ENCODE measurements at regions not wholly inside any gene's neighbourhood (a gene's known extent, or its start where the extent isn't known, plus 50 kb on each side); places are given as distances from the start of the nearest gene placed in this dataset.

- POLR2A ChIA-PET = no interaction called here
- CTCF ChIA-PET = no interaction called here
- no peak for DNase-seq (ENCODE audit: extremely low spot score)
- TF ChIP-seq SUZ12 (IDR thresholded peaks at IDR 0.05) = no peak
- no peak for TF ChIP-seq LEF1 (IDR thresholded peaks at IDR 0.05; ENCODE audit: borderline replicate concordance)
- TF ChIP-seq L3MBTL2 (conservative IDR thresholded peaks at IDR 0.05) = no peak
- TF ChIP-seq CTBP1 (IDR thresholded peaks at IDR 0.05; ENCODE audit: borderline replicate concordance) = no peak
- TF ChIP-seq FOXM1 (IDR thresholded peaks at IDR 0.05; ENCODE audit: borderline replicate concordance) = no peak
- no peak for TF ChIP-seq FOXA1 (IDR thresholded peaks at IDR 0.05)
- TF ChIP-seq SP1 (IDR thresholded peaks at IDR 0.05) = no peak
- TF ChIP-seq ZNF384 (IDR thresholded peaks at IDR 0.05) = no peak
- TF ChIP-seq NFRKB (IDR thresholded peaks at IDR 0.05) = no peak
- TF ChIP-seq HDGF (IDR thresholded peaks at IDR 0.05; ENCODE audit: borderline replicate concordance) = no peak
- no peak for TF ChIP-seq PKNOX1 (IDR thresholded peaks at IDR 0.05)
- no peak for TF ChIP-seq ARNT (IDR thresholded peaks at IDR 0.05)
- TF ChIP-seq BHLHE40 (IDR thresholded peaks at IDR 0.05; ENCODE audit: borderline replicate concordance) = no peak
- TF ChIP-seq TARDBP (IDR thresholded peaks at IDR 0.05) = no peak
- TF ChIP-seq FOXK2 (IDR thresholded peaks at IDR 0.05) = no peak
Observed at GRCh38 chr9:21677834-21678233, 124.6 kb upstream of the MTAP start.

- TF ChIP-seq FOXA1 (IDR thresholded peaks at IDR 0.05) (no peak), ELF4 (IDR thresholded peaks at IDR 0.05) (no peak), TARDBP (IDR thresholded peaks at IDR 0.05) (no peak), BHLHE40 (IDR thresholded peaks at IDR 0.05; ENCODE audit: borderline replicate concordance) (no peak), FOXK2 (IDR thresholded peaks at IDR 0.05) (no peak), FOXM1 (IDR thresholded peaks at IDR 0.05; ENCODE audit: borderline replicate concordance) (no peak), LEF1 (IDR thresholded peaks at IDR 0.05; ENCODE audit: borderline replicate concordance) (no peak), L3MBTL2 (conservative IDR thresholded peaks at IDR 0.05) (no peak), PKNOX1 (IDR thresholded peaks at IDR 0.05) (no peak), ZNF384 (IDR thresholded peaks at IDR 0.05) (no peak), SP1 (IDR thresholded peaks at IDR 0.05) (no peak)
- POLR2A ChIA-PET = no interaction called here
Observed at GRCh38 chr9:21679432-21679831, 123.0 kb upstream of the MTAP start.

DNA sequence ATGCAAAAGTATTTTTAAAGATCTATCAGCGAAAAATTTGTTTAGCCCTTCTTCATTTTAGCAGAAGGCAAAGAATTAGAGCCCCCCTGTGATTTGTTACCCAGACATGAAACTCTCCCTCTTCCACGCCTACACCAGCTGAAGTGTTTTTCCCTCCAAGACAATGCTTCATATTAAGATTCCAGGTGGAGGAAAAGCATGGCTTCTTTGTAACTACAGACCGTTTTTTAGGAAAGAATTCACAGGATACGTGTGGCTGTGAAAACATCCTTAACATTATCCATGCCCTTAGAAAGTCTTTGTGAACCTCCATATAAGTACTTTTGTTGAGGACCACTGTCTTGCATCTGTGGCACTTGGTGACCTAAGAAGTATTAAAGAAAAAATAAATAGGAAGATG lies 121.8 kb upstream of the MTAP start:
- CTCF ChIA-PET = no interaction called here
- DNase-seq (ENCODE audit: extremely low spot score) = no peak
- TF ChIP-seq CTBP1 (IDR thresholded peaks at IDR 0.05; ENCODE audit: borderline replicate concordance) = no peak
- TF ChIP-seq FOXA1 (IDR thresholded peaks at IDR 0.05) = no peak
- no peak for TF ChIP-seq ELF4 (IDR thresholded peaks at IDR 0.05)
- TF ChIP-seq NFRKB (IDR thresholded peaks at IDR 0.05) = no peak
- TF ChIP-seq FOXM1 (IDR thresholded peaks at IDR 0.05; ENCODE audit: borderline replicate concordance) = no peak
- TF ChIP-seq SP1 (IDR thresholded peaks at IDR 0.05) = no peak
- no peak for TF ChIP-seq TARDBP (IDR thresholded peaks at IDR 0.05)
- TF ChIP-seq PKNOX1 (IDR thresholded peaks at IDR 0.05) = no peak
- TF ChIP-seq ARNT (IDR thresholded peaks at IDR 0.05) = no peak
- TF ChIP-seq BHLHE40 (IDR thresholded peaks at IDR 0.05; ENCODE audit: borderline replicate concordance) = no peak
- no peak for TF ChIP-seq FOXK2 (IDR thresholded peaks at IDR 0.05)
- no peak for TF ChIP-seq SUZ12 (IDR thresholded peaks at IDR 0.05)
- TF ChIP-seq ZNF384 (IDR thresholded peaks at IDR 0.05) = no peak
- TF ChIP-seq L3MBTL2 (conservative IDR thresholded peaks at IDR 0.05) = no peak
- TF ChIP-seq HDGF (IDR thresholded peaks at IDR 0.05; ENCODE audit: borderline replicate concordance) = no peak
- TF ChIP-seq LEF1 (IDR thresholded peaks at IDR 0.05; ENCODE audit: borderline replicate concordance) = no peak
- POLR2A ChIA-PET = no interaction called here

More at GRCh38 chr9:21679432-21679831, 123.0 kb upstream of the MTAP start:
- DNase-seq (ENCODE audit: extremely low spot score) = no peak
- CTCF ChIA-PET = no interaction called here

GRCh38 chr9:21681641-21682040 lies 120.8 kb upstream of the MTAP start:
- ChIA-PET POLR2A (no interaction called here), CTCF (no interaction called here)
- no peak for TF ChIP-seq ZNF384 (IDR thresholded peaks at IDR 0.05)
- no peak for TF ChIP-seq L3MBTL2 (conservative IDR thresholded peaks at IDR 0.05)
- no peak for TF ChIP-seq BHLHE40 (IDR thresholded peaks at IDR 0.05; ENCODE audit: borderline replicate concordance)
- no peak for TF ChIP-seq PKNOX1 (IDR thresholded peaks at IDR 0.05)
- no peak for TF ChIP-seq FOXA1 (IDR thresholded peaks at IDR 0.05)
- no peak for TF ChIP-seq CTBP1 (IDR thresholded peaks at IDR 0.05; ENCODE audit: borderline replicate concordance)
- no peak for TF ChIP-seq TARDBP (IDR thresholded peaks at IDR 0.05)
- TF ChIP-seq HDGF (IDR thresholded peaks at IDR 0.05; ENCODE audit: borderline replicate concordance) = no peak
- no peak for TF ChIP-seq FOXK2 (IDR thresholded peaks at IDR 0.05)
- TF ChIP-seq NFRKB (IDR thresholded peaks at IDR 0.05) = no peak
- TF ChIP-seq FOXM1 (IDR thresholded peaks at IDR 0.05; ENCODE audit: borderline replicate concordance) = no peak
- no peak for TF ChIP-seq SUZ12 (IDR thresholded peaks at IDR 0.05)
- no peak for TF ChIP-seq LEF1 (IDR thresholded peaks at IDR 0.05; ENCODE audit: borderline replicate concordance)
- TF ChIP-seq ELF4 (IDR thresholded peaks at IDR 0.05) = no peak
- no peak for TF ChIP-seq SP1 (IDR thresholded peaks at IDR 0.05)
- DNase-seq (ENCODE audit: extremely low spot score) = no peak

DNA sequence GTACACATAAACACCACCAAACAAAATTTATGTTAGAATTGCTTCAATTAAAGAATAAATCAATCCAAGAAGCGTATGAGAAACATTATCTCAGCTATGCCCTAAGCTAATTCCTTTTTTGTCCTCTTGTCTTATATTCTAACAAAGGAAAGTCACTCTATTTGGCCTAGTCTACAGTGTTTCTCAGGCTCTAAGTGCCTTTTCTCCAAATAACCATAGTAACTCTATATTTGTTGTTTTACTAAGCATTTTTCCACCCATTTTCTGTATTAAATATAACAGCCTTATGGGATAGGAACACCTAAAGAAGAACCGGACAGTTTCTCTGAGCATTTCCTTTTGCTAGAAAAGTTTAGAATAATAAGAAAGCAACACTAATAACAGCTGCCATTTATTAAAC lies 120.1 kb upstream of the MTAP start:
- DNase-seq (ENCODE audit: extremely low spot score) = no peak
- ChIA-PET POLR2A (no interaction called here), CTCF (no interaction called here)
- no peak for TF ChIP-seq PKNOX1 (IDR thresholded peaks at IDR 0.05)
- no peak for TF ChIP-seq BHLHE40 (IDR thresholded peaks at IDR 0.05; ENCODE audit: borderline replicate concordance)
- TF ChIP-seq FOXK2 (IDR thresholded peaks at IDR 0.05) = no peak
- TF ChIP-seq L3MBTL2 (conservative IDR thresholded peaks at IDR 0.05) = no peak
- no peak for TF ChIP-seq SUZ12 (IDR thresholded peaks at IDR 0.05)
- TF ChIP-seq NFRKB (IDR thresholded peaks at IDR 0.05) = no peak
- no peak for TF ChIP-seq ARNT (IDR thresholded peaks at IDR 0.05)
- TF ChIP-seq ELF4 (IDR thresholded peaks at IDR 0.05) = no peak
- TF ChIP-seq ZNF384 (IDR thresholded peaks at IDR 0.05) = no peak
- no peak for TF ChIP-seq TARDBP (IDR thresholded peaks at IDR 0.05)

Measured in HEK293T (cell line).